ENCODE measurements at regions not wholly inside any gene's neighbourhood (a gene's known extent, or its start where the extent isn't known, plus 50 kb on each side); places are given as distances from the start of the nearest gene placed in this dataset.

DNA sequence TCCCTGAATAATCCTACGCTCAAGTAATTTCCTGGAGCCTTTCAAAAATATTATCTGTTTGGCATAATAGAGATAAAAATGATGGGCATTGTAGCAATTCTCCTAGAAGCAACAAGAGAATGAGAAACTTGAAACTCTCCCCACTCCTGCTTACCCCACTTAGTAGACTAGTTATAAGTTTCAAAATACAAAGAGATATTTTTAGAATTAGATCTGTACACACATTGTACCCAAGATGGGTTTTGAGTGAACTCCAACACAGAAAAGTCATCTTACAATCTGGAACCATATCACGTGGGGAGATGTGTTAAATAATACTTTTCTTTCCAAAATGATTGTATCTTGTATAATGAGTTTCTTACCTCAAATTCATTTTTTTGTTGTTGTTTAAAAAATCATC lies 484.9 kb downstream of the LPIN1 start:
- intact Hi-C loops (cut with DNase I; ENCODE audit: low total_unique reads): loop anchor here (5.0 kb wide), 1 partner anchor 306 kb away; no protein-coding TSS in a partner anchor
- TF ChIP-seq, protein P1, sequence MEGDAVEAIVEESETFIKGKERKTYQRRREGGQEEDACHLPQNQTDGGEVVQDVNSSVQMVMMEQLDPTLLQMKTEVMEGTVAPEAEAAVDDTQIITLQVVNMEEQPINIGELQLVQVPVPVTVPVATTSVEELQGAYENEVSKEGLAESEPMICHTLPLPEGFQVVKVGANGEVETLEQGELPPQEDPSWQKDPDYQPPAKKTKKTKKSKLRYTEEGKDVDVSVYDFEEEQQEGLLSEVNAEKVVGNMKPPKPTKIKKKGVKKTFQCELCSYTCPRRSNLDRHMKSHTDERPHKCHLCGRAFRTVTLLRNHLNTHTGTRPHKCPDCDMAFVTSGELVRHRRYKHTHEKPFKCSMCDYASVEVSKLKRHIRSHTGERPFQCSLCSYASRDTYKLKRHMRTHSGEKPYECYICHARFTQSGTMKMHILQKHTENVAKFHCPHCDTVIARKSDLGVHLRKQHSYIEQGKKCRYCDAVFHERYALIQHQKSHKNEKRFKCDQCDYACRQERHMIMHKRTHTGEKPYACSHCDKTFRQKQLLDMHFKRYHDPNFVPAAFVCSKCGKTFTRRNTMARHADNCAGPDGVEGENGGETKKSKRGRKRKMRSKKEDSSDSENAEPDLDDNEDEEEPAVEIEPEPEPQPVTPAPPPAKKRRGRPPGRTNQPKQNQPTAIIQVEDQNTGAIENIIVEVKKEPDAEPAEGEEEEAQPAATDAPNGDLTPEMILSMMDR (IDR thresholded peaks at IDR 0.05): no peak
- no peak for TF ChIP-seq POLR2A (IDR thresholded peaks at IDR 0.05)
- H3K4me3 ChIP-seq (ENCODE audit: low read depth, poor library complexity, severe bottlenecking): no peak overlapping the region
- no peak for DNase-seq (ENCODE audit: low spot score in 2 of 2)
- WGBS, 2 donors: 68 to 81% methylated on average over 2 of the region's 2 CpGs

DNA sequence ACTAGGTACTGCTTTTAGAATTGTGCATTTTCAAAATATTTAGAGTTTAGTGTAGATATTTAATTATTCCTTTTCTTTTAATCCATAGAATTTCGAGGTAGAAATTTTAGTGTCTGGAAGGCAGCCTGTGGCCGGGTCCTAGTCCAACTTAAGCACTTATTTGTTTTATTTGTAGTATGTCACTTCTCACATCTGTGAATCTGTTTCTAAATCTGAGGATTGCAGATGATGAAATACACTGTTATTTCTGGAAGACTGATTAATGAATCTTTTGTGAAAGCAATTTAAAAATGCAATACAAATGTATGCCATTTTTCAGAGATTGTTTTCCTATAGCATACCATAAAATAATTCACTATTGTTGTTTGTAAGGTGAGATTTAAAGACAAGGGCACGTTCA lies 483.9 kb upstream of the TRIB2 start:
- no peak for TF ChIP-seq POLR2A (IDR thresholded peaks at IDR 0.05)
- TF ChIP-seq, protein P1 (IDR thresholded peaks at IDR 0.05): no peak
- H3K4me3 ChIP-seq (ENCODE audit: low read depth, poor library complexity, severe bottlenecking): no peak overlapping the region
- 70 to 72% methylated on average over 3 of the region's 3 CpGs for whole genome bisulfite sequencing, 2 donors
- no peak for DNase-seq (ENCODE audit: low spot score in 2 of 2)
- intact Hi-C loops (cut with DNase I; ENCODE audit: low total_unique reads): loop anchor here (5.0 kb wide), 1 partner anchor 304 kb away; no protein-coding TSS in a partner anchor

DNA sequence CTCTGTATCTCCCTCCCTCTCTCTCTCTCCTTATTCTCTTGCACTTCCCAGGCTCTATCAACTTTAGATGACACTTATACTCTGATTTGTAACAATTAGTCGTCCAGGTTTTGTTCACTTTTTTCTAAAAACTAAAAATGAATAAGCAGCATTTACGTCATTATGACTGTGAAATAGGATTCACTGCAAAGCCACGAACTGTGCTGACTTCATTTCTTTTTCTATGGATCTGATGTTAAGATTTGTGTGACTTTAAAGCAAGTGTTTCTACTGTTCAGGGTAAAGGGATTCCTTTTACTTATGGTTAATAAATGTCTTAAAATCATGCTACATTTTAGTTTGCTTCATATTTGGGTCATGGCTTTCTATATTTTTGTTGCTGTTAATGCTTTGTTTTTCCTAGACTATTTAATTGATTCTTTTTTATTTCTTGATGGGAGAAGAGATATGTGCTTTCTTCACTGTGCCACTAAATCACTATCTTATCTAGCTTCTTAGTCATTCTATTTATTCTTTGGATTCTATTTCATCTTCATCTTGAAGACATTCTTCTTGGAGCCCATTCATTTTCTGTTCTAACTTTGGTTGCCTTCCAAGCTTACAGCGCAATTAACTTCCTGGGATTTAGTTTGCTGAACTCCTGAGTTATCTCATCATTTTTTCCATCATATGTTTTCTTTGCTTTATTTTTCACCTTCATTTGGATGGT lies 480.4 kb upstream of the TRIB2 start:
- 49 to 70% methylated on average over 4 of the region's 4 CpGs for WGBS, 2 donors
- DNase-seq (ENCODE audit: low spot score in 2 of 2): no peak
- intact Hi-C loops (cut with DNase I; ENCODE audit: low total_unique reads): no loop called here
- TF ChIP-seq POLR2A (IDR thresholded peaks at IDR 0.05): no peak
- TF ChIP-seq, protein P1 (IDR thresholded peaks at IDR 0.05): no peak
- H3K4me3 ChIP-seq (ENCODE audit: low read depth, poor library complexity, severe bottlenecking): no peak overlapping the region

DNA sequence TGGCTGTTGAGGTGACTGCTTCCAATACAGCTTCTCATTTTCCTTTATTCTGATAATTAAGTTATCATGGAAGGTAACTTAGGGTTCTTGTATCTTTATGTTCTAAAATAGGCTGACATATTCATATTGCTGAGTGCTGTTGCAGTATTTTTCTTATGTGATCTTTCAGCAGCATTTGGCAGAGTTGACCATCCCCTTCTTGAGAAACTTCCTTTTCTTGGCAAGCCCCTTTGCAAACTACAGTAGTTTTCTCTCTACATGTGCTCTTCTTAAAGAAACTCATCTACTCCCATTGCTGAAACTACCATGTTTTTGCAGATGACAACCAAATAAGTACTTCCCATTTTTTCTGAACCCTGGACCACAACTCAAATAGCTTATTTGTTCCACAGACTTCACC lies 476.5 kb upstream of the TRIB2 start:
- H3K4me3 ChIP-seq (ENCODE audit: low read depth, poor library complexity, severe bottlenecking): no peak overlapping the region
- DNase-seq (ENCODE audit: low spot score in 2 of 2): no peak
- intact Hi-C loops (cut with DNase I; ENCODE audit: low total_unique reads): no loop called here
- TF ChIP-seq, protein P1 (IDR thresholded peaks at IDR 0.05): no peak
- TF ChIP-seq POLR2A (IDR thresholded peaks at IDR 0.05): no peak

DNA sequence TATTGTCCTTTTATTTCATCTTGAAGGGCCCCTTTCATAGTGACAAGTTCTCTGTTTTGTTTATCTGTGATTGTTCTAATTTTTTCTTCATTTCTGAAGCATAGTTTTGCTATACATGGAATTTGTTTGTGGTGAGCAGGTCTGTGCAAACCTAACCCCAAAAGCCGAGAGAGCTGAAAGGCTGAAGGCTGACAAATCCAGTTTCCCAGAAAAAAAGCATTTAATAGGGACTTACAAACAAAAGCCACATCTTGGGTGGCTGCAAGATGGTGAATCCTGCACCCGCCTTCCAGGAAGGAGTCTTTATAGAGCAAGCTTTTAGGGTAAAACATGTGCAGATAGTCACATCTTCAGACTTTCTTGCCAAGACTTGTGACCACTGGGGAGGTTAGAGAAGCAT lies 473.4 kb upstream of the TRIB2 start:
- DNase-seq (ENCODE audit: low spot score in 2 of 2): no peak

More for the DNA sequence above, 473.4 kb upstream of the TRIB2 start:
- H3K4me3 ChIP-seq (ENCODE audit: low read depth, poor library complexity, severe bottlenecking): no peak overlapping the region
- 93 to 98% methylated on average over 2 of the region's 2 CpGs for WGBS, 2 donors
- TF ChIP-seq POLR2A (IDR thresholded peaks at IDR 0.05): no peak
- TF ChIP-seq, protein P1 (IDR thresholded peaks at IDR 0.05): no peak
- intact Hi-C loops (cut with DNase I; ENCODE audit: low total_unique reads): no loop called here
